ENCODE measurements at regions not wholly inside any gene's neighbourhood (a gene's known extent, or its start where the extent isn't known, plus 50 kb on each side); places are given as distances from the start of the nearest gene placed in this dataset.

DNA sequence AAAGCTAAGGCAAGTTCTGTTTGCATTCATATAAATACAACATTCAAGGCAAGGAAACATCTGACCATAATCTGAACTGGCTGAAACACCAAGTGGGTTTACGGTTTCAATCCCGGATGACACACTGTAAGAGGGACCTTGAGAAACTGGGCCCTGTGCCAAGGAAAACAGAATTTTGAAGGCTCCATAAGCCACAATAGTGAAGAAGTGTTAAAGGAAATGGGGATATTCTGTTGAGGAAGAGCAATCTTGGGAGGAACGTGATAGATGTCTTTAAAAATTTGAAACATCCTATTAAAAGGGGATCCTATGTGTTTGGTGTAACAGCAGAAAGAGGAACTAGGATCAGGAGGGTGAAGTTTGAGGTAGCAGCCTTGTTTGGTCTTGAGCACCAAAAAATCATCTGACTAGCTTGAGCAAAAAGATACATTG lies 82.4 kb upstream of the TAB2 start:
- TF ChIP-seq GATA2 (IDR thresholded peaks at IDR 0.05; ENCODE audit: low read depth, low read length) = no peak
- no peak for TF ChIP-seq GATA3 (IDR thresholded peaks at IDR 0.05; ENCODE audit: low read depth, low read length)
